Calu3 (cell line): ENCODE measurements at regions not wholly inside any gene's neighbourhood (a gene's known extent, or its start where the extent isn't known, plus 50 kb on each side); places are given as distances from the start of the nearest gene placed in this dataset.

ENCODE experiments used
- BruUV-seq: library from RNA; stranded (reverse); fragments of 400-500 nt; replicated peaks from 2 replicates; lab custom pipeline; 2021; lab: Mats Ljungman, UMichigan
- CTCF ChIA-PET: fragments of 300-600 bp; sonication (Branson Sonifier 250); formaldehyde crosslinking; loops from one replicate; lab custom pipeline; 2022; ENCODE audit warnings: antibody characterized with exemption; lab: Charles Lee
- DNase-seq: peaks from one replicate; pipeline ENCODE4 v3.0.0; 2022
- H3K27ac Mint-ChIP-seq: one replicate; pipeline ENCODE4 v1.8.0; 2022; ENCODE audit warnings: mixed read lengths; ENCODE audit not compliant: unreplicated experiment
- H3K27me3 Mint-ChIP-seq: one replicate; pipeline ENCODE4 v1.8.0; 2022; ENCODE audit warnings: mixed read lengths; ENCODE audit not compliant: unreplicated experiment
- H3K36me3 Mint-ChIP-seq: one replicate; pipeline ENCODE4 v1.8.0; 2022; ENCODE audit warnings: mild to moderate bottlenecking, moderate library complexity, mixed read lengths; ENCODE audit not compliant: insufficient read depth, unreplicated experiment
- H3K4me1 Mint-ChIP-seq: one replicate; pipeline ENCODE4 v1.8.0; 2022; ENCODE audit warnings: mild to moderate bottlenecking, low read depth, mixed read lengths; ENCODE audit not compliant: unreplicated experiment
- H3K4me3 Mint-ChIP-seq: one replicate; pipeline ENCODE4 v1.8.0; 2022; ENCODE audit warnings: mild to moderate bottlenecking, low read depth, moderate library complexity, mixed read lengths; ENCODE audit not compliant: unreplicated experiment
- H3K9me3 Mint-ChIP-seq: one replicate; pipeline ENCODE4 v1.8.0; 2022; ENCODE audit warnings: low read depth, mixed read lengths; ENCODE audit not compliant: unreplicated experiment
- CTCF ChIP-seq: fragments of 200-600 bp; IDR thresholded peaks from one replicate; pipeline ENCODE4 v1.8.0; 2022; ENCODE audit warnings: antibody characterized with exemption; ENCODE audit not compliant: unreplicated experiment
- intact Hi-C: fragments of 100-400 bp; cut with micrococcal nuclease; formaldehyde crosslinking; loops from one replicate; pipeline ENCODE4 v1.10.0; 2022; ENCODE audit not compliant: unreplicated experiment

- Mint-ChIP-seq H3K36me3 (no peaks in the 10 kb centered on the region), H3K27ac (no peak overlapping the region), H3K4me3 (no peak overlapping the region), H3K4me1 (no peaks in the 10 kb centered on the region), H3K27me3 (no peaks in the 10 kb centered on the region), H3K9me3 (peaks cover 3% of the 10 kb centered on the region)
- intact Hi-C loops: no loop called here
- CTCF ChIA-PET: no interaction called here
- no peak for TF ChIP-seq CTCF
- no TSS peak for BruUV-seq
- no peak for DNase-seq
Observed at GRCh38 chr13:53216773-53217172, 188.2 kb downstream of the OLFM4 start.

DNA sequence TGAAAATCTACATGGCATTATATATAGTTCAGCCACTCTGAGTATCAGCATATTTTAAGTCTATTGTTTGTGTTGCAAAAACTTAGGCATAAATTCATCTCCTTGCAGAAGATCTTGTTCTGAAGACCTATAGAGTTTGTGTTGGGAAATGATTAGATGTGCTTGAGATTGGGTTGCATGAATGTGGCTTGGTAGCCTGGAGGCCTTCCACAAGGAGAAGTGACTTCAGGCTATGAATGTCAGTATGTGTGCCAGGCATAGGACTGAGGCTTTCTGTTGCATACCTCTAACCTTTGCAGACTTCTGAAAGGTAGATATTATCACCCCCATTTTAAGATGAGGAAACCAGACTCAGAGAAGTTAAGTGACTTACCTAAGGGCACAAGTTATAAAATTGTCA is 188.6 kb downstream of the OLFM4 start:
- Mint-ChIP-seq H3K9me3 (peaks cover 7% of the 10 kb centered on the region), H3K4me3 (no peak overlapping the region), H3K36me3 (no peaks in the 10 kb centered on the region), H3K4me1 (no peaks in the 10 kb centered on the region), H3K27me3 (no peaks in the 10 kb centered on the region), H3K27ac (no peak overlapping the region)
- DNase-seq: no peak
- CTCF ChIA-PET: no interaction called here
- BruUV-seq: no TSS peak
- TF ChIP-seq CTCF: no peak
- intact Hi-C loops: no loop called here

- BruUV-seq: no TSS peak
- no peak for DNase-seq
- Mint-ChIP-seq H3K27me3 (no peaks in the 10 kb centered on the region), H3K36me3 (no peaks in the 10 kb centered on the region), H3K4me1 (no peaks in the 10 kb centered on the region), H3K4me3 (no peak overlapping the region), H3K27ac (no peak overlapping the region), H3K9me3 (peaks cover 10% of the 10 kb centered on the region)
- CTCF ChIA-PET: interaction anchor here (0.6 kb wide), 1 partner anchor 639 kb away, joined by 3 read pairs; no protein-coding TSS in a partner anchor
- intact Hi-C loops: no loop called here
- TF ChIP-seq CTCF: no peak
Observed at GRCh38 chr13:53220038-53220437, 191.4 kb downstream of the OLFM4 start.

DNA sequence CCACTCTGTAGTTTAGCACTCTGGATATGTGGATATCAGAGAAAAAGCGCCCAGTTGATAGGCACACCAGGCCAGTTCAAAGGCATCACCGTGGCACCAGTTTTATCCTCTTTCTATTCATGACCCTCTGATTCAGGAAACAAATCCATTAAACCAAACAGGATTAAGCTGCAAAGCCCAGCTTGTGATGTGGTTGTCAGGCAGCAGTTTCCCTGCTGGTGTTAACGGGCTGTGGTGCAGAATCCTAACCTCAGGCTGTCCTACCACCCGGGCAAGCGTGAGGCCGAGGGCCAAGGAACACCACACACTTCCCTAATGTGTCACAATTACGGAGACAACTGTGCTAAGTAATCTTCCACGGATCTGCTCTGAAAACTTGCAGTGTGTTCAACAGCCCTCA is 209.1 kb downstream of the OLFM4 start:
- no peaks in the 10 kb centered on the region for H3K4me1 Mint-ChIP-seq
- H3K4me3 Mint-ChIP-seq: no peak overlapping the region
- no peaks in the 10 kb centered on the region for H3K9me3 Mint-ChIP-seq
- H3K27me3 Mint-ChIP-seq: peaks cover 22% of the 10 kb centered on the region
- no TSS peak for BruUV-seq
- no peak for DNase-seq
- intact Hi-C loops: no loop called here
- CTCF ChIA-PET: no interaction called here
- H3K36me3 Mint-ChIP-seq: no peaks in the 10 kb centered on the region
- no peak for TF ChIP-seq CTCF
- no peak overlapping the region for H3K27ac Mint-ChIP-seq
